ENCODE measurements at regions not wholly inside any gene's neighbourhood (a gene's known extent, or its start where the extent isn't known, plus 50 kb on each side); places are given as distances from the start of the nearest gene placed in this dataset.

DNA sequence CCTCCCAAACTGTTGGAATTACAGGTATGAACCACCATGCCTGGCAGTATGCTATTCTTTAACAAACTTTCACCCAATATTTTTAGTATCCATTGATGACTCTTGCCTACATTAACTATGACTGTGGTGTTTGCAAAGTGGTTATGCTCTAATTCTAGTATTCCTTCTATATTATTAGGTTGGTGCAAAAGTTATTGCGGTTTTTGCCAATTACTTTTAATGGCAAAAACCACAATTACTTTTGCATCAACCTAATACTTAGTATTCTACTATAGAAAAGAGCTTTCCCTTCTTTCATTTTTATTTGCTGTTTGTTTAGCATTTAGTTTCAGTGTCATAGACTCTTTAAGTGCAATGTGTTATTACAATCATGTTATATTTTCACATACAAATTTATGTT lies 760.6 kb downstream of the NR2F2 start (continued):
- TF ChIP-seq, protein P1, sequence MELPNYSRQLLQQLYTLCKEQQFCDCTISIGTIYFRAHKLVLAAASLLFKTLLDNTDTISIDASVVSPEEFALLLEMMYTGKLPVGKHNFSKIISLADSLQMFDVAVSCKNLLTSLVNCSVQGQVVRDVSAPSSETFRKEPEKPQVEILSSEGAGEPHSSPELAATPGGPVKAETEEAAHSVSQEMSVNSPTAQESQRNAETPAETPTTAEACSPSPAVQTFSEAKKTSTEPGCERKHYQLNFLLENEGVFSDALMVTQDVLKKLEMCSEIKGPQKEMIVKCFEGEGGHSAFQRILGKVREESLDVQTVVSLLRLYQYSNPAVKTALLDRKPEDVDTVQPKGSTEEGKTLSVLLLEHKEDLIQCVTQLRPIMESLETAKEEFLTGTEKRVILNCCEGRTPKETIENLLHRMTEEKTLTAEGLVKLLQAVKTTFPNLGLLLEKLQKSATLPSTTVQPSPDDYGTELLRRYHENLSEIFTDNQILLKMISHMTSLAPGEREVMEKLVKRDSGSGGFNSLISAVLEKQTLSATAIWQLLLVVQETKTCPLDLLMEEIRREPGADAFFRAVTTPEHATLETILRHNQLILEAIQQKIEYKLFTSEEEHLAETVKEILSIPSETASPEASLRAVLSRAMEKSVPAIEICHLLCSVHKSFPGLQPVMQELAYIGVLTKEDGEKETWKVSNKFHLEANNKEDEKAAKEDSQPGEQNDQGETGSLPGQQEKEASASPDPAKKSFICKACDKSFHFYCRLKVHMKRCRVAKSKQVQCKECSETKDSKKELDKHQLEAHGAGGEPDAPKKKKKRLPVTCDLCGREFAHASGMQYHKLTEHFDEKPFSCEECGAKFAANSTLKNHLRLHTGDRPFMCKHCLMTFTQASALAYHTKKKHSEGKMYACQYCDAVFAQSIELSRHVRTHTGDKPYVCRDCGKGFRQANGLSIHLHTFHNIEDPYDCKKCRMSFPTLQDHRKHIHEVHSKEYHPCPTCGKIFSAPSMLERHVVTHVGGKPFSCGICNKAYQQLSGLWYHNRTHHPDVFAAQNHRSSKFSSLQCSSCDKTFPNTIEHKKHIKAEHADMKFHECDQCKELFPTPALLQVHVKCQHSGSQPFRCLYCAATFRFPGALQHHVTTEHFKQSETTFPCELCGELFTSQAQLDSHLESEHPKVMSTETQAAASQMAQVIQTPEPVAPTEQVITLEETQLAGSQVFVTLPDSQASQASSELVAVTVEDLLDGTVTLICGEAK (IDR thresholded peaks at IDR 0.05): 0 out of 2 replicates have a peak, but pooled peaks have one; percentile 19
- TF ChIP-seq, protein P1 (CRISPR knock-in tag; IDR thresholded peaks at IDR 0.05): no peak
- TF ChIP-seq ELF4 (CRISPR knock-in tag; IDR thresholded peaks at IDR 0.05) (no peak), MAFG (tag; conservative IDR thresholded peaks at IDR 0.05) (no peak), ZC3H11A (IDR thresholded peaks at IDR 0.05; ENCODE audit: low read depth, low read length) (no peak), SIN3A (IDR thresholded peaks at IDR 0.05; ENCODE audit: borderline replicate concordance in 2 of 2, control insufficient read depth in 1 of 2, low read depth in 2 of 2, low read length in 2 of 2) (no peak)

All from K562 (cell line).